NCI-H345 treated with DMSO at 0.1 percent for 48 hours (cell line): ENCODE measurements at regions not wholly inside any gene's neighbourhood (a gene's known extent, or its start where the extent isn't known, plus 50 kb on each side); places are given as distances from the start of the nearest gene placed in this dataset.

Source experiments
- DNase-seq: peaks from one replicate; lab custom pipeline; 2025; ENCODE audit not compliant: unreplicated experiment; lab: John Stamatoyannopoulos, UW

DNA sequence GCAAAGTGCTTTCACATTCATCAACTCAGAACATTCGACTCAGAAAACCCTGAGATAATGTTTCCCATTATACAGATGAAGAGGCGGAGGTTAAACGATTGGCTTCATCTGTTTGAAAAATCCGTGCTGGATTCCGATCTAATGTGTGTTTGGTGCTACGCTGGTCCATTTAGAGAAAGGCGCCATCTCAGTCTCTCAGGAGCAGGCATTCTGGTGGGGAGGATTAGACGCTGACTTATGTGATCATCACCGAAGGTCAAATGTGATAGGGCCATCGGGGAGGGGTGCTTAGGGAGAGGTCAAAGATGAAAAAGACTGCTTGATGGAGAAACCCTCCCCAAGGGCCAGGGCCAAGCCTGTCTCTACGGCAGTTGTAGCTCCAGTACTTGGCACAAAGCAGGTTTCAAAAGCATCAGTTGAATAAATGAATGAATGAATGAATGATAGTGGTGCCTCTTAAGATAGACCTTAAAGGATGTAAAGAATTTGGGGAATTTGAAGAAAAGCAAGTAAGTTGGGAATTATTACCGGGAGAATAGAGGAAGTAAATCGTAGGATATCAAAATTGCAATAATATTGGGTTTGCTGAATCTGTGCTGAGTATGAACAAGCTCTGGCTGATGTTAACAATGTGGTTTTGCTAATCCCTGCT lies 160.6 kb upstream of the SHB start:
- DNase-seq = no peak

DNA sequence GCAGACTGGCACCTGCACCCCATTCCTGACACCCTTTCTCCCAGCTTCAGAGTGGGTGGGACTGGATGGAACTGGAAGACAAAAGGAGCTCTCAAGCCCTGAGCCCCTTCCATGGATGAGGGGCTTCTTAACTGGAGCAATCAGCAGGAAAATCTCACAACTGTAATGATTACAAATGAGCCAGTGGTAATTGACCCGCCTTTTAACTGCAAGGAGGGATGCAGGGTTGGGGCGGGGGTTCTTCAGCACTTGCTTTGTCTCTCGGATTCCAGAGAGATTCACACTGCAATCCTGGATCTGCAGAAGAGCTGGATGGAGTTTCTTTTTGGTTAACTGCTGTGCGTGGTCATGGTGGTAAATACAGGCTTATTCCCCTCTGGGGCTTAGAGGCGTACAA lies 160.1 kb upstream of the SHB start:
- DNase-seq = no peak

- DNase-seq = peak; percentile 25
Measured at GRCh38 chr9:38228331-38229103, 159.5 kb upstream of the SHB start.

DNA sequence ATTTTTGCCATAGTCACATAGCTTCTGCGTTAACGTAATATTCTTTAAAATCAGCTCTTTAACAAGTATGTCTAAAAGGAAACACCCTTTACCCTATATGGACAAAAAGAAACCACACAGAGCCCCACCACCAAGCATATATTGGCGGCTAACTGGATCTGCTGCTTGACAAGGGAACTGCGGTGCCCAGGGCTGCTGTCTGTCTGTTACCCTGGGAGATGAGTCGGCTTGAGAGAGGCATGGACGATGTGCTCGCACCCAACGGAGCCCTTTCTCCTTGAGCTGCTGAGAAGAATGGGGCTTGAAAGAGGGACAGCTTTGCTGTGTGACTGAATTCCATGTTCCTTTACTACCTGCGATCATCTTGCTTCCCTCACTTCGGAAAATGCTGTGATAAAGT lies 158.6 kb upstream of the SHB start:
- peak; percentile 39 for DNase-seq

GRCh38 chr9:38227061-38227540 lies 158.1 kb upstream of the SHB start:
- peak; percentile 84 for DNase-seq

- DNase-seq = peak; percentile 83
Measured at GRCh38 chr9:38226491-38226951, 157.5 kb upstream of the SHB start.

DNA sequence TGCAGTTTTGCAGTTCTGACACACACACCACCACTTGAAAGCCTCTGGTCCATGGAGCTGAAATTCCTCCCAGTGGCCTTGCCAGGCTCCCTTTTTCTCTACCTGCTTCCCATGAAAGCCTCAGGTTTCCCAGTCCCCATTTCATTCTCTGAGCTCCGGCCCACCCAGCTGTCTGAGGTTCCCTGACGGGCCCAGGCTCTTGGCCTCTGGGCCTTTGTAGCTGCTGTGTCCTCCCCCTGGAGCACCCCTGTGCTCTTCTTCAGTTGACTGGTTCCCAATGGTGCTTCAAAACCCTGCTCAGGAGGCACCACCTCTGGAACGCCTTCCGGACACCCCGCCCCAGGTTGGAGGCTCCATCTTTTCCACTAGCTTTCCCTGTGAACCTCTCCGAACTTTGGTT lies 155.9 kb upstream of the SHB start:
- no peak for DNase-seq

DNA sequence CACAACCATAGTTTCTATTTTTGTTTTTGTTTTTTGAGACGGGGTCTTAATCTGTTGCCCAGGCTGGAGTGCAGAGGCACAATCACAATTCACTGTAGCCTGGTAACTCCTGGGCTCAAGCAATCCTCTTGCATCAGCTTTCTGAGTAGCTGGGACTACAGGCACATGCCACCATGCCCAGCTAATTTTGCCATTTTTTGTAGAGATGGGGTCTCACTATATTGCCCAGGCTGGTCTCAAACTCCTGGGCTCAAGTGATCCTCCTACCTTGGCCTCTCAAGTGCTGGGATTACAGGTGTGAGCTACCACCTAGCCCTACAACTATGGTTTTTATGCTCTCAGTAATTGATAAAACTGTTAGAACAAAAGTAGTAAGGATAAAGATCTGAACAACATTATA lies 147.5 kb upstream of the SHB start:
- no peak for DNase-seq

DNA sequence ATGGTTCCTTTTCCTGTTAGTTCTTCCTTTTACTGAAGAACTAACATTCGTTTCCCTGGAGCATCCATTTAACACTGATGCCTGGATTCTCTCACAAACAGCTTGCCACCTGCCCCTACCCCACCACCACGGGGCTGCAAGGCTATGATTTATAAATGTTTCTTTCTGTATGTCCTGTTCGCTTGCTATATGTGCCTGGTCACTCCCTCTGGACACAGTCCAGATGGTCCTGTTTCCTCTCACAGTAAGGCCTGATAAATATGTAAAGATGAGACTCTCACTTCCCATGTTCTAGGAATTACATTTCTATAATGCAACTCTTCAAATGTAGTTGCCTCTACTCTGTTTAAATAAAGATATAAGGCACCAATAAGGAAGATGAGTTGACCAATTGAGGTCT lies 146.4 kb upstream of the SHB start:
- no peak for DNase-seq

DNA sequence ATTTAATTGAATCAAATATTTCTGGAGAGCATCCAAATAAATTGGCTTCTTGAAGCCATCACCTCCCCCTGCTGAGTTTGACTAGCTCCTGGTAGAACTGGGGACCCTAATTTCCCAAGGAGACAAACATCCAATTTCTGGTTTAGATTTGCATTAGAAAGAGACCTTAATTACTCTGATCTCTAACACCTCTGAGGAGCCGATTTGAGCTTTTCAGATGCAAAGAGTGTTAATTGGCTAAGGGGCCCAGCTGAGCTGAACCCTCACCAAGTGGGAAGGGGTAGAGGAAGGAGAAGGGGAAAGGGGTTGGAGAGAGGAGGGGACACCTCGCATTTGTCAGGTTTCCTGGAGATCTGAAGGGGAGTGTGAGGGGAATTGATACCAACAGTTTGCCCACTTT lies 145.4 kb upstream of the SHB start:
- DNase-seq = no peak

DNA sequence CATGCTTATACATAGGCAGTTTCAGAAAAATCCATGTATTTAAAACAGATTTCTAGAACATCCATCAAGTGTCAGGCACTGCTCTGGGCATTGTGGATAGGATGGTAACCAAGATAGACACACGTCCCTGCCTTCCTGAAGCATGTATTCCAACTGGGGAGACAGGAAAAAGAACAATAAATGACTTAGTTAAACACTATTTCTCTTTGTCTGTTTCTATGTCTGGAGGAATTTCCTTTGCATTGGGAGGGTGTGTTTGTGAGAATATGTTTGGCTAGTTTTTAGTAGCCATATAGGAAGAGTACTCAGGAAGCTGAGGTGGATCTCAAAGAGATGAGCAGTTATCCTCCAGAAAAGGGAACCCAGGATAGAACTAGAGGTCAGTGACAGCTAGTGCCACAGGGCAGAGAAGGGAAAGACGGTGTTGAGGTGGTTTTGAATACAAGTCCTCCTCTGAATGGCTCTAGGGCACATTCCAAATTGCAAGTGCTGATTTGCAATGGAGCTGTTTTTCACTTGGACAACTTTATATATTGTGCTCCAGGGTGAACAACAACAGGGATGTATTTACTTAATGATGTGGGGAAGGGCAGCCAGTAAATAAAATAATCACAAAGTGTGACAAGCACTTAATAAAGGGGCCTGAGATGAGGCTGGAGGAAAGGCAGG lies 144.7 kb upstream of the SHB start:
- no peak for DNase-seq

DNA sequence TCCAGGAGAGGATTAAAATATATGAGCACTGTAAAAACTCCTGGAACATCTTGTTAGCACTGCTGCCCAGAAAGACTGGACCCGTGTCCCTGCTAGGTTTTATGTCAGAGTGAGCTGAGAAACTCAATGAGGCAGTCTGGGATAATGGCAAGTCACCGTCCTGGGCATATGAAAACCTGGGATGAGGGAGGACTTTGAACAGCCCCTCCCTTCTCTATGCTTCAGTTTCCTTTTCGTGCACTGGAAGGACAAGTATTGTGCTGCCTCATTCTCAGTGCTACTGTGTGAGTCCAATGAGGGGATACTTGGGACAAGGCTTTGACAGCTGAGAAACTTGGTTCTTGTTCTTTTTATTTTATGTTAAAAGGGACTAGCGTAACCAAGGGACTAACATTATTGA lies 143.0 kb upstream of the SHB start:
- no peak for DNase-seq

DNA sequence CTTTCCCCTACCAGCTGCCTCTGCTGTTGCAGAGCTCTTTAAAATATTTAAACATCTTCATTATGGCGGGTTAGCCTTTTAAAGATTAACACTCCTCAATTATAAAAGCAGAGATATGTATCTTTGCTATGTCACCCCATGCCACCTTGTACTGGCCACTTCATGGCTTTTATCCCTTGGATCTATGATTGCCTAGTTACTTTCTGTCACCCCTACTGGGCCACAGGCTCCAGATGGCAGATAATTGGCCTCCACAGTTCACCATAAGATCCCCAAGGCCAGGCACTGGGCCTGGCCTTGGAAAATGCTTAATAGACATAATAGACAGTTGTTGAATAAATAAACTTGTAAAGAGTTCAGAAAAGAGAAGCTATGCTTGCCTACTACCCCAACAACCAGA lies 142.0 kb upstream of the SHB start:
- no peak for DNase-seq

DNA sequence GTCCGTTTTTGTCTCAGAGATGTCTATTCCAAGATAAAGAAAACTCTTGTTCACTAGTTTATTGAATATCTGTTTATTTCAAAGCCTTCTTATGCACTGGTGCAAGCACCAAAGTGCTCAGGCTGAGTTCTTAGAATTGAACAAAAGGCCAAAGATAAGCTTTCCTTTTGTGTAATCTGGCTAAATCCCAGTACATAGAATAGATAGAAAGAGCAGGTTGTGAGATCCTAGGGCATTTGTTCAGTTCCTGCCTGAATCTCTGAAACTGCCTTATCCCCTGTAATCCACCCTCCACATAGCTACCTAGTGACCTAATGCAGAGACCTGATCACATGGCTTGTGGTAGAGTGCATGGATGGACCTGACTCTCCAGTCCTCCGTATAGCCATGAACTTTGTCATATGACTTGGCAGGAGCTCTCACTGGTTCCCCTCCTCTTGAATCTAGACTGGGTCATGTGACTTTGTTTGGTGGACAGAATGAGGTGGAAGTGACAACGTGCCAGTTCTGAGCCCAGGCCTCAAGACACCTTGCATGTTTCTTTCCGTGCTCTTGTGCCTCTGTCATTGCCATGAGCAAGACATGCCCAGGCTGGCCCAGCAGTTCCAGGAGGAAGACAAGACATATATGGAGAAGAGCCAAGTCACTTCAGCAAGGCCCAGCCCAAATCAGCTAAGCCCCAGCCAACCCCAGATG lies 139.3 kb upstream of the SHB start:
- no peak for DNase-seq

DNA sequence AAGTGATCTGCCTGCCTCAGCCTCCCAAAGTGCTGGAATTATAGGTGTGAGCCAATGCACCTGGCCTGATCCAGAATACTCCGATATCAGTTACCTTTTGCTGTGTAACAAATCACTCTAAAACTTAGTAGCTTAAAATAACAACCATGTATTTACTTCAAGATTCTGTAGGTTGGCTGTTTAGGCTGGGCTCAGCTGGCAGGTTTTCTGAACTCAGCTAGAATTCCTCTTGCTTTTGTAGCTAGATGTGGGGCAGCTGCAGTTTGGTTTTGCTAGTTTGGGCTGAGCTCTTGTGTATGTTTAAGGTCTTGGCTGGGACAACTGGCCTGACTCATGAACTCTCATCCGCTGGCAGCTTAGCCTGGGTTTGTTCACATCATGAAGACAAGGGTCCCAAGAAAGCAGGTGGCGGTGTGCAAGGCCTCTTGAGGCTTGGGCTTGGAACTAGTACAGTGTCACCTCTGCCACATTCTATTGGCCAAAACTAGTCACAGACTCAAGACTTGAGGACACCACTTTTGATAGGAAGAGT lies 138.3 kb upstream of the SHB start:
- no peak for DNase-seq

- no peak for DNase-seq
Measured at GRCh38 chr9:38205279-38205678, 136.3 kb upstream of the SHB start.

GRCh38 chr9:38202336-38202938 lies 133.4 kb upstream of the SHB start:
- DNase-seq = no peak

- DNase-seq = no peak
Measured at GRCh38 chr9:38201844-38202243, 132.8 kb upstream of the SHB start.

DNA sequence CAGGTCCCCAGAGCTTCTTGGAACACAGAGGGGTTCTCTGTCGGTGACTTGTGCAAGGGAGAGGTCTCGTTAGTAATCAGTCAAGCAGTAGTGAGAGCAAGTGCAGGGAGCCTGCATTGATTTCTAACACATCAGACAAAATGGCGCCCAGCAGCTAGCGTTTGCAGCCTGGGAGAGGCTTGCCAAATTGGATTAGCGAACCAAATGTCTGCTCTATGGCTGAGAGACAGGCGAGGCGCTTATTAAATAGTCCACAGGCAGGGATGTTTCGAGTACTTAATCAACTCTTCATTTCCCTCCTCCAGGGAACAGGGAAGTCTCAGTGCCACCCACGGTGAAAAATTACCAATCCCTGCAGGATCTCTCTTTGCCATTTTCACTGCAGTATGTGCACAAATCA lies 131.4 kb upstream of the SHB start:
- no peak for DNase-seq

GRCh38 chr9:38198140-38198539 lies 129.1 kb upstream of the SHB start:
- no peak for DNase-seq

- DNase-seq = no peak
Measured at GRCh38 chr9:38196714-38197113, 127.7 kb upstream of the SHB start.
